ENCODE measurements at regions not wholly inside any gene's neighbourhood (a gene's known extent, or its start where the extent isn't known, plus 50 kb on each side); places are given as distances from the start of the nearest gene placed in this dataset.

- in situ Hi-C loops (cut with MboI; ENCODE audit: low sequenced_read_pairs, unreplicated experiment): no loop called here
- TF ChIP-seq CTCF (IDR thresholded peaks at IDR 0.05; ENCODE audit: borderline replicate concordance, control extremely low read depth, extremely low read depth, insufficient read depth, missing control alignments): no peak
- no peak for DNase-seq (ENCODE audit: low spot score)
Observed at GRCh38 chr3:26081806-26082205, 291.9 kb downstream of the OXSM start.

- no peak for DNase-seq (ENCODE audit: low spot score)
- no peak for TF ChIP-seq CTCF (IDR thresholded peaks at IDR 0.05; ENCODE audit: borderline replicate concordance, control extremely low read depth, extremely low read depth, insufficient read depth, missing control alignments)
- in situ Hi-C loops (cut with MboI; ENCODE audit: low sequenced_read_pairs, unreplicated experiment): no loop called here
Observed at GRCh38 chr3:26082911-26083310, 293.0 kb downstream of the OXSM start.

GRCh38 chr3:26084629-26085028, 294.7 kb downstream of the OXSM start:
- in situ Hi-C loops (cut with MboI; ENCODE audit: low sequenced_read_pairs, unreplicated experiment): no loop called here
- DNase-seq (ENCODE audit: low spot score): no peak
- TF ChIP-seq CTCF (IDR thresholded peaks at IDR 0.05; ENCODE audit: borderline replicate concordance, control extremely low read depth, extremely low read depth, insufficient read depth, missing control alignments): no peak

GRCh38 chr3:26087751-26088150, 297.9 kb downstream of the OXSM start:
- in situ Hi-C loops (cut with MboI; ENCODE audit: low sequenced_read_pairs, unreplicated experiment): no loop called here
- TF ChIP-seq CTCF (IDR thresholded peaks at IDR 0.05; ENCODE audit: borderline replicate concordance, control extremely low read depth, extremely low read depth, insufficient read depth, missing control alignments): no peak
- no peak for DNase-seq (ENCODE audit: low spot score)

GRCh38 chr3:26089249-26089648, 299.4 kb downstream of the OXSM start:
- no peak for DNase-seq (ENCODE audit: low spot score)
- TF ChIP-seq CTCF (IDR thresholded peaks at IDR 0.05; ENCODE audit: borderline replicate concordance, control extremely low read depth, extremely low read depth, insufficient read depth, missing control alignments): no peak
- in situ Hi-C loops (cut with MboI; ENCODE audit: low sequenced_read_pairs, unreplicated experiment): no loop called here

GRCh38 chr3:26090589-26090988, 300.7 kb downstream of the OXSM start:
- in situ Hi-C loops (cut with MboI; ENCODE audit: low sequenced_read_pairs, unreplicated experiment): no loop called here
- DNase-seq (ENCODE audit: low spot score): no peak
- TF ChIP-seq CTCF (IDR thresholded peaks at IDR 0.05; ENCODE audit: borderline replicate concordance, control extremely low read depth, extremely low read depth, insufficient read depth, missing control alignments): no peak

- in situ Hi-C loops (cut with MboI; ENCODE audit: low sequenced_read_pairs, unreplicated experiment): no loop called here
- TF ChIP-seq CTCF (IDR thresholded peaks at IDR 0.05; ENCODE audit: borderline replicate concordance, control extremely low read depth, extremely low read depth, insufficient read depth, missing control alignments): no peak
- no peak for DNase-seq (ENCODE audit: low spot score)
Observed at GRCh38 chr3:26091096-26091495, 301.2 kb downstream of the OXSM start.
